Lower lobe of right lung (tissue), 2 donors: ENCODE measurements at regions not wholly inside any gene's neighbourhood (a gene's known extent, or its start where the extent isn't known, plus 50 kb on each side); places are given as distances from the start of the nearest gene placed in this dataset.

ENCODE experiments used
- ATAC-seq, 2 donors: fragments of 200-7000 bp; cut with Tn5 transposase; one replicate each; pipeline ENCODE4 v1.9.1; 2020 to 2022; ENCODE audit warnings: mild to moderate bottlenecking in 2 of 2, moderate library complexity in 2 of 2
- DNase-seq: peaks from one replicate; pipeline ENCODE4 v3.0.0-alpha.2; 2020
- H3K27ac ChIP-seq: fragments of 200-600 bp; one replicate; pipeline ENCODE4 v1.8.0; 2022
- H3K27me3 ChIP-seq: fragments of 200-600 bp; one replicate; pipeline ENCODE4 v1.8.0; 2022; ENCODE audit warnings: low read depth
- H3K36me3 ChIP-seq: fragments of 200-600 bp; one replicate; pipeline ENCODE4 v1.8.0; 2022; ENCODE audit warnings: mild to moderate bottlenecking
- H3K4me1 ChIP-seq: fragments of 200-600 bp; one replicate; pipeline ENCODE4 v1.8.0; 2022
- H3K4me3 ChIP-seq: fragments of 200-600 bp; one replicate; pipeline ENCODE4 v1.8.0; 2022; ENCODE audit warnings: mild to moderate bottlenecking
- H3K9me3 ChIP-seq: fragments of 200-600 bp; one replicate; pipeline ENCODE4 v1.8.0; 2022
- CTCF ChIP-seq: fragments of 200-600 bp; IDR thresholded peaks from one replicate; pipeline ENCODE4 v1.8.0; 2022; ENCODE audit warnings: antibody characterized with exemption, mild to moderate bottlenecking
- intact Hi-C: fragments of 100-400 bp; cut with DNase I; formaldehyde crosslinking; loops from one replicate; pipeline ENCODE4 v1.11.0; 2022
- donor health status: DM: no; HTN: yes; CAD: no; lungs with severe emphysema.

DNA sequence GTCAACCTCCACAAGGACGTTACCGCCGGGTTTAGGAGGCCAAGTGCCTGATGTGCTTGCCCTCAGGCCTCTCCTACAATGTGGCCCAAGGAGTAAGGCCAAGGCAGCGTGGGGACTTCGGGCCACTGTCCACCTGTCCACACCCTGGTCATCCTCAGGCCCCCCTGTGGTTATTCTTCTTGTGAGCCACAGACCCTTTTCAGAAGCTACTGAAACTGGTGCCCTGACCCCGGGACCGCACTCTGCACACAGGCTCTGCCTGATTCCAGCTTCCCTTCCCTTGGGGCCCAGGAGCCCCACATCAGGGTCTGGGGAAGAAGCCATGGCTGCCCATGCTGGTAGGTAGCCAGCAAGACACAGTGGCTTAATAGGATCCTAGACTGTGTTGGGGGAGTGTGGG lies 128.8 kb downstream of the OLFM1 start:
- Histone ChIP-seq H3K4me1 (peaks cover 19% of the 10 kb centered on the region), H3K27me3 (peaks cover 31% of the 10 kb centered on the region), H3K9me3 (peaks cover 5% of the 10 kb centered on the region), H3K36me3 (no peaks in the 10 kb centered on the region), H3K4me3 (no peak overlapping the region), H3K27ac (no peak overlapping the region)
- no peak for ATAC-seq
- no peak for TF ChIP-seq CTCF
- intact Hi-C loops, result no loop called here
- peak; percentile 32 for DNase-seq

GRCh38 chr9:135216791-135217441 lies 129.4 kb downstream of the OLFM1 start:
- no peak for TF ChIP-seq CTCF
- Histone ChIP-seq H3K27ac (no peak overlapping the region), H3K36me3 (no peaks in the 10 kb centered on the region), H3K27me3 (peaks cover 31% of the 10 kb centered on the region), H3K9me3 (peaks cover under 1% of the 10 kb centered on the region), H3K4me3 (no peak overlapping the region), H3K4me1 (peaks cover 19% of the 10 kb centered on the region)
- intact Hi-C loops, result no loop called here
- ATAC-seq (peak in 1 of 2 donors; percentile 26), DNase-seq (peak; percentile 6)

DNA sequence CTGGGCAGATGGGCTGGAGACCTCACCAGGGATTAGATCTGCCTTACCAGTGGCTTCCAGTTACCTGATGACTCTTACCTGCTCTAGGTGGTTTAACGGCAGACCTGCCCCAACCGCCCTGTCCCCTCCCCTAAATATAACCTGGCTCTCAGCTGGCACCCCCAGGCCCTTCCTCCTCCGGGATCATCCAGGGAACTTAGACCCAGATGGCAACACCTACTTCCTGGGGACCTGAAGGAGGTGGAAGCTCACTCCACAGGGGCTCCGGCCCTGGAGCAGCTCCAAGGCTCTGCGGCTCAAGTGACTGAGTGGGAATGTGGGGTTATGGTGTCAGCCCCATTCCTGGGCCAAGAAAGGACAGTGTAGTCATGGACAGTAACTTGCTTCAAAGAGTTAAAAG lies 130.4 kb downstream of the OLFM1 start:
- Histone ChIP-seq H3K27me3 (peaks cover 30% of the 10 kb centered on the region), H3K4me1 (peaks cover 19% of the 10 kb centered on the region), H3K27ac (no peak overlapping the region), H3K36me3 (no peaks in the 10 kb centered on the region), H3K9me3 (no peaks in the 10 kb centered on the region), H3K4me3 (no peak overlapping the region)
- intact Hi-C loops, result no loop called here
- peak; percentile 14 for DNase-seq
- no peak for TF ChIP-seq CTCF
- ATAC-seq, result no peak

- no peaks in the 10 kb centered on the region for H3K9me3 ChIP-seq
- intact Hi-C loops, result no loop called here
- peaks cover 25% of the 10 kb centered on the region for H3K27me3 ChIP-seq
- H3K36me3 ChIP-seq, result no peaks in the 10 kb centered on the region
- H3K4me3 ChIP-seq, result no peak overlapping the region
- no peak for ATAC-seq
- DNase-seq, result peak; percentile 54
- H3K4me1 ChIP-seq, result peaks cover 19% of the 10 kb centered on the region
- TF ChIP-seq CTCF, result no peak
- no peak overlapping the region for H3K27ac ChIP-seq
Measured at GRCh38 chr9:135218331-135219225, 131.1 kb downstream of the OLFM1 start.

DNA sequence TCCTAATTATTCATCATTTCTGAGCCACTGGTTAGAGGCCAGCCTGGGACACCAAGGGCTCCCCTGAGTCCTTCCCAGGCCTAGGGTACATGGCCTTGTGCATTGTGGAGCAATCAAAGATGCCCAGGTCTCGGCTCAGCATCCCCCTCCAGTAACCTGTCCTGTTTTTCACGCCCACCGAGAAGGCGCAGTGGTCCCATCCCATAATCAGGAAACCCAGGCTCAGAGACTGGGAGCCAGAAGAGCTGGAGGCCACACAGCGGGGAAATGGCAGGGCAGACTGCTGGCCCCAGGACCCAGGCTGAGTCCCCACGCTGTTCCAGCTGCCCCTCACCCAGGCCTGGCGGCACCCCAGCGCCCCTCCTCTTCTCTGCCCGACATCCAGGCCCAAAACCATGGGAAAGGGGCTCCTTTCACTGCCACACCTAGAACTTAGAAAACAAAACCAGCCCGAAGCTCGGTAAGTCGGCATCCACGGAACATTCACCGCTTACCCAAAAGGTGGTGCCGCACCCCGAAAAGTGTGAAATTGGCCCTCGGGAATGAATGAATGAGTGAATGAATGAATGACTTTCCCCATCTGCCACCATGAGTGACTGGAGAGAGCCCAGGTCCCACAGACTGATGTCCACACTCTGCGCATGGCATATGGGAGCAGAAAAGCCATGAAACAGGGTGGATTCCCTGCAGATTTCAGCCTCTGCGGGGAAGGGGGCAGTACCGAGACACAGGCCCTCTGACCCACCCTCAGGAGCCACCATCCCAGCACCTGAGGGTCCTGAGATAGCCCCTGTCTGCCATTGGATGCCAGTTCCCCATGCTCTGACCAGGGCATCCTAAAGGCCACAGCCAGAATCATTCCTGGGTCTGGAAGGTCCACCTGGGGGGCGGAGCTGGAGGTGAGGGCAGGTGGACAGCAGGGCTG lies 132.5 kb downstream of the OLFM1 start:
- H3K9me3 ChIP-seq, result no peaks in the 10 kb centered on the region
- DNase-seq, result peak; percentile 17
- no peak for ATAC-seq
- peaks cover 20% of the 10 kb centered on the region for H3K27me3 ChIP-seq
- no peaks in the 10 kb centered on the region for H3K36me3 ChIP-seq
- no peak for TF ChIP-seq CTCF
- H3K27ac ChIP-seq, result no peak overlapping the region
- H3K4me3 ChIP-seq, result no peak overlapping the region
- intact Hi-C loops, result no loop called here
- H3K4me1 ChIP-seq, result peaks cover 19% of the 10 kb centered on the region
